B cell (primary cell): ENCODE measurements at regions not wholly inside any gene's neighbourhood (a gene's known extent, or its start where the extent isn't known, plus 50 kb on each side); places are given as distances from the start of the nearest gene placed in this dataset.

ENCODE experiments used
- ATAC-seq: fragments of 200-7000 bp; cut with Tn5 transposase; one replicate; pipeline ENCODE4 v1.10.0; 2021; ENCODE audit warnings: low read depth, mild to moderate bottlenecking, moderate number of reproducible peaks, moderate library complexity
- CTCF ChIA-PET: fragments of 350-600 bp; sonication (Branson Sonifier 250); formaldehyde crosslinking; loops from one replicate; lab custom pipeline; 2021; ENCODE audit warnings: antibody characterized with exemption, inconsistent platforms; lab: Charles Lee
- POLR2A ChIA-PET: fragments of 350-600 bp; sonication (Branson Sonifier 250); formaldehyde crosslinking; loops from one replicate; lab custom pipeline; 2021; ENCODE audit warnings: antibody characterized with exemption; lab: Charles Lee
- DNase-seq: peaks from one replicate; pipeline ENCODE4 v3.0.0; 2013
- H2AFZ ChIP-seq: 2 replicates; pipeline ENCODE4 v1.6.1; 2012; ENCODE audit warnings: mild to moderate bottlenecking, low read depth, low read length; ENCODE audit not compliant: insufficient read depth, poor library complexity, severe bottlenecking
- H3K27ac ChIP-seq, 2 donors: 1 replicate in 1 of 2; 2 replicates in 1 of 2; pipeline ENCODE4 v1.5.1; 2012 to 2013; ENCODE audit warnings: low read length in 2 of 2, mild to moderate bottlenecking in 2 of 2, moderate library complexity in 1 of 2
- H3K27me3 ChIP-seq, 4 experiments: fragments of 200-600 bp in 1 of 4; sonication (generic) in 1 of 4; replicated peaks in 1 of 4; 1 replicate in 2 of 4; 2 replicates in 2 of 4; pipeline versions ENCODE4 v1.6.1 to v1.7.0; 2013 to 2016; ENCODE audit warnings: low read length in 3 of 4, mild to moderate bottlenecking in 2 of 4, mixed read lengths in 1 of 4, moderate library complexity in 1 of 4; ENCODE audit not compliant: insufficient read depth in 4 of 4, control insufficient read depth in 3 of 4; ENCODE audit errors: control extremely low read depth in 1 of 4
- H3K36me3 ChIP-seq, 2 experiments: replicated peaks in 1 of 2; 1 replicate in 1 of 2; 2 replicates in 1 of 2; pipeline versions ENCODE4 v1.6.1 to v1.7.1; 2013; ENCODE audit warnings: low read length in 1 of 2; ENCODE audit not compliant: insufficient read depth in 2 of 2, control insufficient read depth in 1 of 2; ENCODE audit errors: control extremely low read depth in 1 of 2, extremely low read depth in 1 of 2
- H3K4me1 ChIP-seq, 2 donors: fragments of 200-600 bp in 1 of 2; sonication (generic) in 1 of 2; 1 replicate in 1 of 2; 2 replicates in 1 of 2; pipeline versions ENCODE4 v1.5.1 to v1.6.1; 2013 to 2017; ENCODE audit warnings: low read length in 2 of 2; ENCODE audit not compliant: control insufficient read depth in 2 of 2, insufficient read depth in 2 of 2
- H3K4me2 ChIP-seq: replicated peaks from 2 replicates; pipeline ENCODE3; 2012; ENCODE audit warnings: mild to moderate bottlenecking, low read depth, low read length; ENCODE audit not compliant: poor library complexity, severe bottlenecking
- H3K4me3 ChIP-seq, 5 experiments: fragments of 200-600 bp in 1 of 5; sonication (generic) in 1 of 5; 1 replicate in 3 of 5; 2 replicates in 2 of 5; pipeline versions ENCODE4 v1.5.1 to v1.7.0; 2011 to 2016; ENCODE audit warnings: low read length in 4 of 5, mild to moderate bottlenecking in 4 of 5, low read depth in 2 of 5, control low read depth in 1 of 5, moderate library complexity in 1 of 5; ENCODE audit not compliant: insufficient read depth in 1 of 5; ENCODE audit errors: control extremely low read depth in 1 of 5, extremely low read depth in 1 of 5
- H3K79me2 ChIP-seq: fragments of 200-600 bp; sonication (generic); one replicate; pipeline ENCODE4 v1.6.0; 2016; ENCODE audit warnings: low read length; ENCODE audit not compliant: control insufficient read depth, insufficient read depth
- H3K9ac ChIP-seq: fragments of 200-600 bp; sonication (generic); 2 replicates; pipeline ENCODE4 v1.6.1; 2017; ENCODE audit warnings: mild to moderate bottlenecking, low read length, moderate library complexity
- H3K9me3 ChIP-seq, 3 donors: one replicate each; pipeline versions ENCODE4 v1.6.1 to v1.7.1; 2013; ENCODE audit warnings: low read length in 2 of 3; ENCODE audit not compliant: control insufficient read depth in 2 of 3, insufficient read depth in 1 of 3; ENCODE audit errors: control extremely low read depth in 1 of 3
- H4K20me1 ChIP-seq: 2 replicates; pipeline ENCODE4 v1.6.0; 2012; ENCODE audit warnings: mild to moderate bottlenecking, low read length; ENCODE audit not compliant: insufficient read depth, control insufficient read depth, poor library complexity, severe bottlenecking
- H3K27ac Mint-ChIP-seq: one replicate; pipeline ENCODE4 v1.8.0; 2021; ENCODE audit warnings: mixed read lengths
- H3K27me3 Mint-ChIP-seq: one replicate; pipeline ENCODE4 v1.8.0; 2021; ENCODE audit warnings: mixed read lengths
- H3K4me1 Mint-ChIP-seq: one replicate; pipeline ENCODE4 v1.8.0; 2021; ENCODE audit warnings: mixed read lengths
- H3K4me3 Mint-ChIP-seq: one replicate; pipeline ENCODE4 v1.8.0; 2021; ENCODE audit warnings: mixed read lengths
- H3K9me3 Mint-ChIP-seq: one replicate; pipeline ENCODE4 v1.8.0; 2022; ENCODE audit warnings: mixed read lengths; ENCODE audit not compliant: insufficient read depth
- CTCF ChIP-seq: fragments of 200-600 bp; IDR thresholded peaks from one replicate; pipeline ENCODE4 v1.8.0; 2022; ENCODE audit warnings: antibody characterized with exemption, mild to moderate bottlenecking
- EZH2 ChIP-seq: IDR thresholded peaks from 2 replicates; pipeline ENCODE4 v1.6.1; 2012; ENCODE audit warnings: borderline replicate concordance, low read depth, mild to moderate bottlenecking, moderate library complexity, low read length; ENCODE audit not compliant: insufficient read depth, poor library complexity, severe bottlenecking
- WGBS: methylation state at CpG from one replicate; pipeline ENCODE4 v1.1.5; 2013; ENCODE audit warnings: missing lambda C conversion rate; ENCODE audit not compliant: insufficient coverage; 5-methylcytosine and 5-hydroxymethylcytosine counted together
- intact Hi-C: fragments of 100-400 bp; cut with micrococcal nuclease; formaldehyde crosslinking; loops from one replicate; pipeline ENCODE4 v1.10.0; 2022

- Mint-ChIP-seq H3K4me1 (no peaks in the 10 kb centered on the region), H3K27me3 (no peaks in the 10 kb centered on the region), H3K27ac (no peak overlapping the region), H3K9me3 (no peaks in the 10 kb centered on the region), H3K4me3 (no peak overlapping the region)
- POLR2A ChIA-PET: no interaction called here
- intact Hi-C loops: no loop called here
- no peak for TF ChIP-seq EZH2
- TF ChIP-seq CTCF: no peak
- no peak overlapping the region for H3K9ac ChIP-seq
- no peaks in the 10 kb centered on the region for H3K4me1 ChIP-seq
- no peaks in the 10 kb centered on the region for H3K9me3 ChIP-seq
- no peaks in the 10 kb centered on the region for H3K27me3 ChIP-seq
- CTCF ChIA-PET: no interaction called here
- H3K27ac ChIP-seq: no peak overlapping the region
- DNase-seq: no peak
- no CpG with 5 or more reads among the region's 4 CpGs for WGBS
- no peaks in the 10 kb centered on the region for H4K20me1 ChIP-seq
- H3K36me3 ChIP-seq: no peaks in the 10 kb centered on the region
- no peak overlapping the region for H3K4me2 ChIP-seq
- no peak overlapping the region for H2AFZ ChIP-seq
- no peak for ATAC-seq
- no peaks in the 10 kb centered on the region for H3K79me2 ChIP-seq
- no peak overlapping the region for H3K4me3 ChIP-seq
These were observed 51.8 kb upstream of the ARX start for GRCh38 chrX:25067271-25068172.

- H3K27ac Mint-ChIP-seq: no peak overlapping the region
- CTCF ChIA-PET: no interaction called here
- Histone ChIP-seq H3K36me3 (no peaks in the 10 kb centered on the region), H3K4me3 (no peak overlapping the region), H3K79me2 (no peaks in the 10 kb centered on the region), H3K4me1 (no peaks in the 10 kb centered on the region), H3K27me3 (no peaks in the 10 kb centered on the region), H3K9ac (no peak overlapping the region), H3K4me2 (no peak overlapping the region), H4K20me1 (no peaks in the 10 kb centered on the region), H3K9me3 (no peaks in the 10 kb centered on the region), H3K27ac (no peak overlapping the region), H2AFZ (no peak overlapping the region)
- no peaks in the 10 kb centered on the region for H3K27me3 Mint-ChIP-seq
- 100% methylated on average over 1 of the region's 3 CpGs for WGBS
- POLR2A ChIA-PET: no interaction called here
- ATAC-seq (no peak), DNase-seq (no peak)
- TF ChIP-seq CTCF: no peak
- no peak for TF ChIP-seq EZH2
- H3K4me1 Mint-ChIP-seq: no peaks in the 10 kb centered on the region
- H3K4me3 Mint-ChIP-seq: no peak overlapping the region
- H3K9me3 Mint-ChIP-seq: no peaks in the 10 kb centered on the region
- intact Hi-C loops: no loop called here
These were observed 50.4 kb upstream of the ARX start for GRCh38 chrX:25066131-25066530.
